ENCODE measurements at regions not wholly inside any gene's neighbourhood (a gene's known extent, or its start where the extent isn't known, plus 50 kb on each side); places are given as distances from the start of the nearest gene placed in this dataset.

DNA sequence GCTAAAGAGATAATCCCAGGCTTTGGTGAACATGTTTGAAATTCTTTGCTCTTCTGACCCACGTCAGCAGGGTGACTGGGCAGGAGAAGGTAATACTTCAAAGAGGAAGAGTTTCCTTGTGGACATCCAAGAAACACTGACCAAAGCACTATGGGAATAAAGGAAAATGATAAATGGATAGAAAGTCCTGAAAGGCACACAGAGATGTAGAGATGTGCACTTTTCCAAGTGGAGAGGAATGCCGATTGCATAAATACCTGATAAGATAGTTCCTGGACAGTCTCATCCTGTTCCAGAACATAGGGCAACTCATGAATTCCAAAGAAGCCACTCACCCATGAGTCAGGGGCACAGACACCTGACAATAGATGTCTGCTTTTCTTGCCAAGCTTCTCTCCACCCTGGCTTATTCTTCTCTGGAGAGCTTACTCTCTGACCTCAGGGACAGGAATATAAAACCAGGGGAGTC lies 191.3 kb upstream of the FOXA2 start:
- ChIA-PET POLR2A (no interaction called here), CTCF (no interaction called here)

DNA sequence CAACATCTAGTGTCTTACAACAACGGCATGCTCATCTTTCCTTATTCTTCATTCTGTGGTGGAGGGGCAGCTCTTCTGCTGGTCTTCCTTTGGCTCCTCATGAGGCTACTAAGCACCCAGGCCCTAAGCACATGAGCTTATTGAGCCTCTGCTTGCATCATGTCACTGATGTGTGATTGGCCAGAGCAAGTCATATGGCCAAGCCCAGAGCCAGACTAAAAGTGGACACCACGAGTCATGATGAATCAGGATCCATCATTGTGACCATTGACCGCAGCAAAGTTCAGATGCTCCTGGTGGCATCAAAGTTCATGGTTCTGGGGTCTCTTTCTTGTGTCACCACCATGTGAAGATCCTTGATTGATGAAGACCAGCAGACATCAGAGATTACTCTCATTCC lies 192.0 kb upstream of the FOXA2 start:
- CTCF ChIA-PET = no interaction called here
- POLR2A ChIA-PET = no interaction called here

DNA sequence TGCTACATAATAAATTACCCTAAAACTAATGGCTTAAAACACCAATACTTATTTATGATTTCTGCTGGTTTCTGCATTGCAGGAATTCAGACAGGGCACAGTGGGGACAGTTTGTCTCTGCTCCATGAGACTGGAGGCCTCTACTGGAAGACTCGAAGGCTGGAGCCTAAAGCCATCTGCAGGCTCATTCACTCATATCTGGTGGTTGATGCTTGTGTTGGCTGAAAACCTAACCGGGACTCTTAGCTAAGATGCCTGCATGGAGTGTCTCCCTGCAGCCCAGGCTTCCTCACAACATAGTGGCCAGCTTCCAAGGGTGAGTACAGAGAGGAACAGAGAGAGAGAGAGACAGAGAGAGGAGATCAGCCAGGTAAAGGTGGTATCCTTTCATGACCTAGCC lies 195.5 kb upstream of the FOXA2 start:
- CTCF ChIA-PET = no interaction called here

DNA sequence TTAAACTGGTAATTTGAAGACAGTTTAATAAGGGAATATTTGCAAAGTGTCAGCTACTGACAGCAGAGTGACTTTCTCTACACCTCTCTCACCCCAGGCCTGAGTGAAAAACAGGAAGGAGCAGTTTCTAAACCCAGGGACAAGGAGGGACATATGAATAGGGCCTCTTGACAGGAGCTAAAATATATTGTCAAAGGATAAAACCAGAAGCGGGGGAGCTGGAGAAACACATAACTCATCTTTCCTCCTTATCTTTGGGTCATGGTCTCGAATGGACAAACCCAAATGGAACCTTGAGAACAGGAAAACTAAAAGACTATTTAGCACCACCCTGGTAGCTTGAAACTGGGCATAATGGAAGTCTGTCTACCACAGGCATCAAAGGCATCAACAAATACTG lies 197.5 kb upstream of the FOXA2 start:
- CTCF ChIA-PET = interaction anchor here (0.7 kb wide), 1 partner anchor 47 kb away, joined by 3 read pairs; no protein-coding TSS in a partner anchor
- POLR2A ChIA-PET = interaction anchor here (0.6 kb wide), 1 partner anchor 167 kb away, joined by 5 read pairs; no protein-coding TSS in a partner anchor

More for the DNA sequence above, 195.5 kb upstream of the FOXA2 start:
- POLR2A ChIA-PET = no interaction called here

DNA sequence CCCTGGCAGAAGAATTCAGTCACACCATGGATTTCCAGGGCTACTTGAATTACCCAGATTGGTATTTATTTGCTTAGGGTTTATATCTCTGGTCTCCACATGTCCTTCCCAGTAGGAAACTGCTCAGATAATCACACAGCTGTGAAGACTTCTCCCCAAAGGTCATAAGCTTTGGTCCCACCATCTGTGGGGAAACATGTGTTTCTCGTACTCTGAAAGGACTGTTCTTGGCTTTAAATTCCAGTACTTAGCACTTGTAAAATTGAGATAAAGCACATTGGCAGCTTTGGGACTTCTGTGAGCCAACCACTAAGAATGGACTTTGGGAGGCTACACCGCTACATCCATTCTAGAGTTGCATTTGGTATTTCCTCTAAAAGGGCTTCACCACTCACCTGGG lies 205.3 kb upstream of the FOXA2 start:
- ChIA-PET POLR2A (no interaction called here), CTCF (no interaction called here)

DNA sequence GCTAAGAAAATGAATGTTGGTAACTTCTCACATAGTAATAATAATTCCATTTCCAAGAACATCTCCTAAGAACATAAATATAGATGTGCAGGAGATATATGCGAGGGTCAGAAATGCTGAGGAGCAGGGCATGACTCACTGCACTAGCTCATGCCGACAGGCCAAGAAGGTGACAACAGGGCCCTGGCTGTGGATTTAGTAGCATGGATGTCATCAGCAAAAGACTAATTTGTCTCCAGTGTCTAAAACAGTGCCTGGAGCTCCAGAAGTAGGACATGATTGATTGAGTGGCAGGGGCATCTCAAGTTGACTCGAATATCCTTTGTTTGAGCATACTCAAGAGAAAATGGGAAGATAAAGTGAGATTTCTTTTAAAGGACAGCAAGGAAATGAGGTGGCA lies 207.0 kb upstream of the FOXA2 start:
- ChIA-PET CTCF (no interaction called here), POLR2A (no interaction called here)

DNA sequence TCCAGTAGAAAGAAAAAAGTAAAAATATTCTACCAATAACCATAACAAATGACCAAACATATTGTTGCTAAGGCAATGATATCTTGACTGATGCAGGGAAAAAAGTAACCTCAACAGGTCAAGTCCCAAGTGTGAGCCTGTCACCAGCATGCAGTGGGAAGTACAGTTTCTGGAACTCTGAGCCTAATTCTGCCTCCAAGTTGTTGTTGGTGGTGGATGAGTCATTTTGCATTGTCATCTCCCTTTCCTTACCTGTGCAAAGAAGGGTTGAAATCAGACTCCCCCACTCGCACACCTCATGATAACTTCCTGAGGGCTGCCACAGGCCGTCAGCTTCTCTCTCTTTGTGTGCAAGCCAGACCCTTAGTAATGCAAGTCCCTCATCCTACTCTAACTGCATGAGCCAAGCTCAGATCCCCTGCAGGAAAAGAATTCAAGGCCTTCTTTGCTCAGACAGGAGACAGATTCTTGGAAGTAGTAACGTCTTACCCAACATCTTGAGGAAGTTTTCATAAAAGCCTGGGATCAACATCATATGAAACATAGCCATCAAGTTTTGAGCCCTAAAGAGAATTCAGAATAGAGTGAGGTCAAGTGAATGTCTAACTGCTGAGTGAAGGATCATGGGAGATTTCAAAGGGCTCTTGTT lies 207.6 kb upstream of the FOXA2 start:
- POLR2A ChIA-PET = no interaction called here
- CTCF ChIA-PET = no interaction called here

DNA sequence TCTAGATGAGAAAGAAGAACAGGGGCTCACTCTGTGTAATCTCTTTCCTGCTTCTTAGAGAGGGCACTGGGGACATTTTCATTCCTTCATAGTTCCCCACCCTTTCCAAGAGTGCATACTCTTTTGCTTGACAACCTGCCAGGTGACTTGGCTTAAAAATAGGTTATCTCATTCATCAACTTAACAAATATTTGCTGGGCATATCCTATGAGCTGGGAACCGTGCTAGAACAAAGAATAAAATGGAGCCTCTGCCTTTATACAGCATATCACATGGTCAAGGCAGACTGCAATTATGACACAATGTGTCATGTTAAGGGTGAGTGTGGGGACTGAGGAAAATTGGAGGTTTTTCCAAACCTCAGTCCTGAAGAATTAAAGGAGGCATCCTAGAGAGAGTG lies 209.8 kb upstream of the FOXA2 start:
- ChIA-PET CTCF (no interaction called here), POLR2A (no interaction called here)

DNA sequence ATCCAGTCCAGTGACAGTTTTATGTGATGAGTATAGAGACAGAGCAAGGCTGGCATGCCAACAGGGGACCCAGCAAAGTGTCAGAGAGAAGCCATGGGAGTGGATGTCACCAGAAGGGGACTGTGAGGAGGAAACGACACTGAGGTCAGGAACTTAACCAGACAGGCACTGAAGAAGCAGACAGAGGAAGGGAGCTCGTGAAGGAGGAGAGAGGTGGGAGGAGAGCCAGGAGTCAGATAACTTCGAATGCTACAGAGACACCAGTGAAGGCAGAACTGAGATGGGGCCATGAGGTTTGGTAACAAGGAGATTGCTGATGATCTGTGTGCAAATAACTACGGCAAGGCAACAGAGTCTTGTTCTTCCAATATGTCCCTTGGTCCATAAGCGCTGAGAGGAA lies 211.1 kb upstream of the FOXA2 start:
- CTCF ChIA-PET = no interaction called here
- POLR2A ChIA-PET = no interaction called here

DNA sequence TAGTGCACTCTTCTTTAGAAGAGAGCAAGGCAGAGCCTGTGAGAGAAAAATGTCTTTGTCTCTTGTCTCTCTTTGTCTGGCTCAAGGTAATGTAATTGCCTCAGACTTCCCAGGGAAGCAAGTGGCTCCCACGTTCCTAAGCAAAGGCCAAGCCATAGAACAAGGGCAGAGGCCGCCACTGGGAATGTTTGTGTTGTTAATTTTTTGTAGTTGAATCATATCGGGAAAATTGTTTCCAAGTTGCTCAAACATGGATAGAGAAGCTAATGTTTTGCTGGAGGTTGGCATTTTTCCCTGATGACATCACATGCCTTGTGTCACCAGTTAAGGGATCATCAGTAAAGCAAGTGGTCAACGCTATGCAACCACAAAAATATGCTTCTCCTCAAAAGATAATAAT lies 211.5 kb upstream of the FOXA2 start:
- CTCF ChIA-PET = no interaction called here
- POLR2A ChIA-PET = no interaction called here

DNA sequence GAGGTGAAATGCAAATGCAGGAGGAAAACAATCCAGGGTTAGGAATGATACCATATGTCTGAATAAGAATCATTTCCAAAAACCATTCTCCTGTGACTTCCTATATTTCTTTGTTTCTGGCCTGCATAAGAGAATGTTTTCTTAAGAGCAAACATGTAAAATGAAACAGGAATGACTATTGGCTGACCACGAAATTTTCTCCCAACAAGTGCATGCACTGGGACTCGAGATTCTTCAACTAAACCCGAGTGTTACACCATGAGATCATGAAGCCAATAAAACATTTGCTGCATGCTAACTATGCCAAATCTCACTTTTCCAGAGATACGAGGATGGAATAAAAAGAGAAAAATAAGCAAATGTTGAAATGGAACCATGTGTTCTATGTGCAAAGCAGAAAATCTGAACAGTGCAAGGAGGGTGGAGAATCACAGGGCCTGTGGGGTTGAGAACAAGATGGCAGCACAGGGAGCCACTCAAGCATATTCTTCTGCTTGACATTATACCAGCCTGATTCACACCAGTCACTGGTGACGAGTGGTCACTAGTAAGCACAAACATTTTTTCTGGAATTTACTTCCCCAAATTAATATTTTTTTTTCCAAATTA lies 212.2 kb upstream of the FOXA2 start:
- POLR2A ChIA-PET = no interaction called here
- CTCF ChIA-PET = no interaction called here

DNA sequence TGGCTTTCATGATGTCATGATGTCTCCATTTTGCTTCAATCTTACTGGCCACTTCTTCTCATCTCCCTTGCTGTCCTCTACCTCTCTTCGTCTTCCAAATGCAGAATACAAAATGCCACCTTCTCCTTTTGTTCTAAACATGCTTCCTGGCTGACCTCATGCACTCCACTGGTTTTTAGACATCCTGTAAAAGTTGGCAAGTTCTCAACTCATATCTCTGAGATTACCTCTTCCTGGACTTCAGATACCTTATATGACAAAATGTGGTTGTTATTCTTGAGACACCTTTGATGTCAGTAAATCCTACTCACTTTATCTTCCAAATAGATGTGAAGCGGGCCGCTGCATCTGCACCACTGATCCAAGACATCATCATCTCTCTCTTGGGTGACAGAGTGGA lies 212.7 kb upstream of the FOXA2 start:
- CTCF ChIA-PET = no interaction called here
- POLR2A ChIA-PET = no interaction called here

DNA sequence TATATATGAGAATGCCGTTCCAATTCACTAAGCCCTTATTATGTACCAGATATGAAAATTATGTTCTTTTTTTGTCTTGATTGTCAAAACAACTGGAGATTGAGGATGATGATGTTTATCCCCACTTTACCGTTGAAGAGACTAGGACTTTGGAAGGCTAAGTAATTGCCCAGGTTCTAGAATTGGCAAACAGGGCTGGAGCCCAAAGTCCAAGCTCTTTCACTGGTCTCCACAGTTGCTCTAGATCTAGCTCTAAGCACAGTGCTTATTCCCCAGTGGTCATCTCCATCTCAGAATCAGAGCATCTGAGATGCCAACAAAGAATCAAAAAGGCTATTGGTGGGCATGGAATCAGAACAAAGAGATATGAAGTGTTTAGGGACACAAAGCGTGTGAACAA lies 215.3 kb upstream of the FOXA2 start:
- ChIA-PET CTCF (no interaction called here), POLR2A (no interaction called here)

DNA sequence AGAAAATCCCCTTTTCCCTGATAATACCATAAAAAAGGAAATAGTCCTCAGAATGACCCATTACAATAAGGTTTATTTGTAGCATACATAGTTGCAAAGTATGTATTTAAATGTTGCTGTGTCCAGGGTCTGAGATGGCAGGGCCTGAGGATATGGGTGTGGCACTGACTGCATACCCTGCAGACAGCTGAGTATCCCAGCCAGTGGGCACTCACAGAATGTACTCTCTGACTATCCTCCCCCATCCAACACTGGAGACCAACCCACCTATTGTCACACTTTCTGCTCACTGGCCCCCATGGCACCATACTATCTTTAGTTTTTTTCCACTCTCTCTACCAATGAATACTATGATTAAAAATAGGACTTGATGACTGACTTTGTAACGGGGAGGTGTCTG lies 215.8 kb upstream of the FOXA2 start:
- POLR2A ChIA-PET = no interaction called here
- CTCF ChIA-PET = no interaction called here

DNA sequence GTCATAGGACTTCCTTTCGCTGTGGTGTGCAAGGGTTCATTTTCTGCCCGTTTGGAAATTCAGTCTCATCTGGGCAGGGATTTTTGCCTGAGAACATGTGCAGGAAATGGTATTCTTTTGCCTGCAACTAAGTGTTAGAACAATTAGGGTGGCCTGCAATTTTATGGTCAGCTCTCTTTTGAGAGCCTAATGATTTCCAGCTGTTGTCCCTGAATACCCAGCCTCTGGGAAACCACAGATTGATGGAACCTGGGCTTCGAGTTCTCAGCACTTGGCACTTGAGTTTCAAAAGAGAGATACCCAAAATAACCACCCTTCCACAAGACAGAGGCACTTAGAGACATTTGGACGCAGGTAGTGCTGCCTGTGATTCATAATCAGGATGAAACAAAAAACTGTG lies 217.2 kb upstream of the FOXA2 start:
- ChIA-PET POLR2A (no interaction called here), CTCF (no interaction called here)

DNA sequence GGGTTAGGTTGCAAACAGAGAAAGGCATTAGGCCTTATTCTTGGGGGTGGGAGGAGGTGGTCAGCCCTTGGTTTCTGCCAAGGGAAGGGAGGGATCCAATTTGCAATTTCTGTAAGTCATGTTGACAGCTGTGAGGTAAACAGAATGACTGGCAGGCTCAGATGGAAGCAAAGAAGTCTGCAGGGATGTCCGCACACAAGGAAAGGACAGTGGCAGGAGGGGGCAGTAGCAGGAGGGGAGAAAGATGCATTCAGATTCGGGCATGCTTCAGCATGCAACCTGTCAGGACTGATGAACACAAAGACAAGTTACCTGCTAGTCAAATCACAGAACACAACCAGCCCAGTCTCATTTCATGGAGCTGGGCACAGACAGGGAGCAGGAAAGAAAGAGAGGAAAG lies 217.9 kb upstream of the FOXA2 start:
- ChIA-PET POLR2A (no interaction called here), CTCF (no interaction called here)

DNA sequence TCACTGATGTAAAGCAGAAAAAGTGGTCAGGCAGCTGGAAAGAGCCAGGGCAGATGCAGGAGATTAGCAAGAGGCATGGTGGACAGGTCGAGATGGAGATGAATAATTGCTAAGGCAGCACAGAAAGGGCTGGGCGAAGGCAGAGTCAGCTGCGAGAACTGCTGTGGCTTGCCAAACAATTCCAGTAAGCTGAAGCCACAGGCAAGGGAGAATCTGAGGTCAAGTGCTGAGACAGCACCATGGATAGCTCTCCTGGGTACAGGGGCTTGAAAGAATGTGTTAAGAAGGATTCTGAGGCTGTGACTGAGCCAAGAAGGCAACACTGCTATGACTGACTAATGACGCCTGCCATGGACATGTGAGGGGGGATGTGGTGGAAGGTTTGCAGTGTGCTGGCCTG lies 220.8 kb upstream of the FOXA2 start:
- ChIA-PET POLR2A (no interaction called here), CTCF (no interaction called here)

DNA sequence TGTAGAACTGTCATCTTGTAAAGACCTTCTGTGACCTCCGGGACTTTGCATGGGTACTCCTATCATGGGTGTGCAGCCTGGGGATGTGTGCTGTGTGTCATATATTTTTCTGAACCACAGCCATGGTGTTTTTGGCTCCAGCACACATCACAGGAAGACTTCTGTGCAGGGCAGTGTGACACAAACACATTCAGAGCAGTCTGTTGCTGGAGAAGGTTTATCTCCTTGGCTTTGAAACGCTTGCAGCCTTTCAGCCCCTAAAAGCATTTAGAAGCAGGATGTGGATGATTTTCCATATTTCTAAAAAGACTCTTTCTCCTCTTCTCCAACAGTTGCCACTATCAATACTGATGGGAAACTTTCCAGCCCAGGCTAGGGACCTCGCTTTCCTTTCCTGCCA lies 221.6 kb upstream of the FOXA2 start:
- CTCF ChIA-PET = no interaction called here
- POLR2A ChIA-PET = no interaction called here

DNA sequence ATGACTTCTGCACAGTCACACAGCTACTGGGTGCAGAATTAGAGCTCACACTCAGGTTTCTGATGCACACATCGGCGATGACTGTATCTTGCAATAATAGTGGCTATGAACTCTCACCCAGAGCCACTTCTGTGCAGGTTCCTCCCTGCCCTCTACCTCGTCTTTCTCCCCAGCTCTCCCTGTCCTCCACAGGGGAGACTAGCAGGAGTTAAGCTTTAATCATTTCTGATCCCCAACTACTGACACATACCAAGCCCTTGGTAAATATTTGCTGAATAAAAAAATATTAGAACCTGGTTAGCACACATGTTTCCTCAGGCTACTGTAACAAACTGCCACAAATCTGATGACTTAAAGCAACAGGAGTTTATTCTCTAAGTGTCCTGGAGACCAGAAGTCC lies 222.7 kb upstream of the FOXA2 start:
- POLR2A ChIA-PET = no interaction called here

DNA sequence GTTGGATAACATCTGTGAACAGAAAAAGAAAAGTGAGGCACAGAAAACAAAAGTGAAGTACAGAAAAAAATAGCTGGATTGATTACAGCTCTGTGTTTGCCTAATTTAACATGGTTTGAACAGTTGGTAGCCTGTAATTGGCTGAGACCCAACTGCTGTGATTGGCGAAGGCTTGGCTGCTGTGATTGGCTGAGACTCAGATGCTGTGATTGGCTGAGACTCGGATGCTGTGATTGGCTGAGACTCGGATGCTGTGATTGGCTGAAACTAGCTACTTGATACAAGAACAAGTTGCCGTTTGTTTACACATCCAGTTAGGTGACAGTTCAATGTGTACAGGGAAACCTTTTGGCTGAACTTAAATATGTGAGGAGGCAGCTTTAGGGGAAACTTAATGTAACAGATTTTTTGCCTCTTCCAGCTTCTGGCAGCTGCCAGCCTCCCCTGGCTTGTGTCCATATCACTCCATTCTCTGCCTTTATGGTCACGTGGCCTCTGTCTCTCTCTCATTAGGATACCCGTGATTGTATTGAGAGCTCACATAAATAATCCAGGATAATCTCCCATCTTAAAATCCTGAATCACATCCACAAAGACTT lies 223.4 kb upstream of the FOXA2 start:
- ChIA-PET CTCF (no interaction called here), POLR2A (no interaction called here)

More for the DNA sequence above, 222.7 kb upstream of the FOXA2 start:
- CTCF ChIA-PET = no interaction called here

DNA sequence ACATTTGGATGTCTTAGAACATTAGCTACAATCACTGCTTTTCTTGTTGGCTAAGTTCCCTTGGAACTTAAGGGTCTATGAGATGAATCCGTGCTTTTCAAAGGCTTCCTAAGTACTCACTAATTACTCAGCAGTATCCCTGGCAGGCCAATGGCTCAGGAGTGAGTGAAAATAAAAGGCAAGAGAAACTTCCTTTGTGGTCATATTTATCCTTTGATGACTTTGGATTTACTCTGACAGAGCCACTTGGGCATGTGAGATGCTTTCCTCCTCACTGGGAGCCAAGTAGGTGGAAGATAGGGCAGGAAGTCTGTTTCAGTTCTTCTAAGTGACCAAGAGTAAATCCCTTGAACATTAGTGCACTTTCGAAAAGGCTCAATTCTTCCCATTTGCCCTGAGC lies 224.3 kb upstream of the FOXA2 start:
- CTCF ChIA-PET = no interaction called here

DNA sequence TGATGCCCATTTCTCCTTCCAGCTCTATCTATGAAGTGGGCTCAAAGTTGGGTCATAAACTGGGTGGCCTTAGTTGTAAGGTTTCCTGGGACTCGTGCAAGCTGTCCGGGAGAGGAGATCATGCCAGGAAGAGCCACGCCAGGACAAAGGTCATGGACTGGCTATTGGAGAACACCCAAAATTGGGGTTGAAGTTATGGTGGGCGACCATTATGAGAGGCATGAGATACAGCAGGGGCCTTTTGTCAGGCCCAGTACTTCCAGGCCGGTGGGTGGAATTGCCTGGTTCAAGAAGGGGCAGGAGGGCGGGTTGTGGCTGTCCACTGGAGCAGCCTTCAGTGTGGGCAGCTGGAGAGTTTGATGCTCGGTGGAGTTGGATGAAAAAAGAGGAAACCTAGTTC lies 225.1 kb upstream of the SSTR4 start:
- CTCF ChIA-PET = no interaction called here

More for the DNA sequence above, 224.3 kb upstream of the FOXA2 start:
- POLR2A ChIA-PET = no interaction called here

More for the DNA sequence above, 225.1 kb upstream of the SSTR4 start:
- POLR2A ChIA-PET = no interaction called here
